ENCODE measurements at regions not wholly inside any gene's neighbourhood (a gene's known extent, or its start where the extent isn't known, plus 50 kb on each side); places are given as distances from the start of the nearest gene placed in this dataset.
"Not testable (repeated sequence)": the region's sequence is repeated elsewhere in the genome, so short reads cannot be mapped to it uniquely, and the experiment has no call there.

GRCh38 chr11:128067780-128068179 lies 519.6 kb downstream of the ETS1 start:
- no peak for DNase-seq

- DNase-seq = no peak
Measured at GRCh38 chr11:128066399-128066798, 521.0 kb downstream of the ETS1 start.

- no peak for DNase-seq
Measured at GRCh38 chr11:128061281-128061871, 526.0 kb downstream of the ETS1 start.

- no peak for DNase-seq
Measured at GRCh38 chr11:128058580-128059208, 528.7 kb downstream of the ETS1 start.

- no peak for DNase-seq
Measured at GRCh38 chr11:128057786-128058395, 529.5 kb downstream of the ETS1 start.

- DNase-seq = no peak
Measured at GRCh38 chr11:128055576-128056217, 531.7 kb downstream of the ETS1 start.

- DNase-seq = no peak
Measured at GRCh38 chr11:128053981-128054931, 533.1 kb downstream of the ETS1 start.

GRCh38 chr11:128052912-128053641 lies 534.3 kb downstream of the ETS1 start:
- no peak for DNase-seq

- DNase-seq = no peak
Measured at GRCh38 chr11:128048121-128048520, 539.2 kb downstream of the ETS1 start.

GRCh38 chr11:128047026-128047425 lies 540.3 kb downstream of the ETS1 start:
- DNase-seq = no peak

- no peak for DNase-seq
Measured at GRCh38 chr11:128046213-128046612, 541.1 kb downstream of the ETS1 start.

- no peak for DNase-seq
Measured at GRCh38 chr11:128045094-128045725, 542.1 kb downstream of the ETS1 start.

- no peak for DNase-seq
Measured at GRCh38 chr11:128042290-128042751, 545.0 kb downstream of the ETS1 start.

GRCh38 chr11:128040603-128041002 lies 546.8 kb downstream of the ETS1 start:
- DNase-seq = no peak

GRCh38 chr11:128039140-128040021 lies 548.0 kb downstream of the ETS1 start:
- no peak for DNase-seq

GRCh38 chr11:128036556-128037093 lies 550.7 kb downstream of the ETS1 start:
- no peak for DNase-seq

- no peak for DNase-seq
Measured at GRCh38 chr11:128036006-128036405, 551.4 kb downstream of the ETS1 start.

- DNase-seq = not testable (repeated sequence)
Measured at GRCh38 chr11:128031538-128032134, 555.7 kb downstream of the ETS1 start.

- no peak for DNase-seq
Measured at GRCh38 chr11:128029219-128029722, 558.1 kb downstream of the ETS1 start.

All from occipital lobe (tissue), 1 donor.